ENCODE measurements at regions not wholly inside any gene's neighbourhood (a gene's known extent, or its start where the extent isn't known, plus 50 kb on each side); places are given as distances from the start of the nearest gene placed in this dataset.

- DNase-seq (ENCODE audit: low spot score): no peak
Observed at GRCh38 chr22:49259839-49260615, 567.6 kb downstream of the BRD1 start.

- no peak for DNase-seq (ENCODE audit: low spot score)
Observed at GRCh38 chr22:49258107-49259010, 569.3 kb downstream of the BRD1 start.

GRCh38 chr22:49257551-49257961 is 570.1 kb downstream of the BRD1 start:
- no peak for DNase-seq (ENCODE audit: low spot score)

- no peak for DNase-seq (ENCODE audit: low spot score)
Observed at GRCh38 chr22:49255741-49256318, 571.8 kb downstream of the BRD1 start.

GRCh38 chr22:49255154-49255553 is 572.5 kb downstream of the BRD1 start:
- no peak for DNase-seq (ENCODE audit: low spot score)

GRCh38 chr22:49253656-49254055 is 574.0 kb downstream of the BRD1 start:
- DNase-seq (ENCODE audit: low spot score): no peak

GRCh38 chr22:49251371-49251770 is 576.3 kb downstream of the BRD1 start:
- no peak for DNase-seq (ENCODE audit: low spot score)

GRCh38 chr22:49247194-49247924 is 580.3 kb downstream of the BRD1 start:
- DNase-seq (ENCODE audit: low spot score): no peak

GRCh38 chr22:49244466-49245420 is 582.9 kb downstream of the BRD1 start:
- no peak for DNase-seq (ENCODE audit: low spot score)

- DNase-seq (ENCODE audit: low spot score): no peak
Observed at GRCh38 chr22:49243965-49244364, 583.7 kb downstream of the BRD1 start.

- no peak for DNase-seq (ENCODE audit: low spot score)
Observed at GRCh38 chr22:49243335-49243734, 584.3 kb downstream of the BRD1 start.

GRCh38 chr22:49242480-49242879 is 585.2 kb downstream of the BRD1 start:
- no peak for DNase-seq (ENCODE audit: low spot score)

- DNase-seq (ENCODE audit: low spot score): no peak
Observed at GRCh38 chr22:49241174-49241851, 586.4 kb downstream of the BRD1 start.

GRCh38 chr22:49240472-49240871 is 587.2 kb downstream of the BRD1 start:
- DNase-seq (ENCODE audit: low spot score): no peak

GRCh38 chr22:49240016-49240380 is 587.7 kb downstream of the BRD1 start:
- no peak for DNase-seq (ENCODE audit: low spot score)

GRCh38 chr22:49239264-49240015 is 588.2 kb downstream of the BRD1 start:
- DNase-seq (ENCODE audit: low spot score): no peak

- DNase-seq (ENCODE audit: low spot score): no peak
Observed at GRCh38 chr22:49238181-49239141, 589.2 kb downstream of the BRD1 start.

GRCh38 chr22:49237703-49238102 is 590.0 kb downstream of the BRD1 start:
- DNase-seq (ENCODE audit: low spot score): no peak
